OCI-LY3 (cell line): ENCODE measurements at regions not wholly inside any gene's neighbourhood (a gene's known extent, or its start where the extent isn't known, plus 50 kb on each side); places are given as distances from the start of the nearest gene placed in this dataset.

Experiments used
- EZH2phosphoT487 ChIP-seq: fragments of 200-600 bp; shearing (Covaris generic); IDR thresholded peaks from 2 replicates; pipeline ENCODE4 v1.6.1; 2018; ENCODE audit warnings: antibody characterized with exemption, mixed run types, low read depth
- TF ChIP-seq, protein P1 (sequence below): fragments of 200-600, 300-600 bp; sonication (generic); IDR thresholded peaks from 2 replicates; pipeline ENCODE4 v1.5.1; 2014; ENCODE audit warnings: antibody characterized with exemption, low read length, low read depth

DNA sequence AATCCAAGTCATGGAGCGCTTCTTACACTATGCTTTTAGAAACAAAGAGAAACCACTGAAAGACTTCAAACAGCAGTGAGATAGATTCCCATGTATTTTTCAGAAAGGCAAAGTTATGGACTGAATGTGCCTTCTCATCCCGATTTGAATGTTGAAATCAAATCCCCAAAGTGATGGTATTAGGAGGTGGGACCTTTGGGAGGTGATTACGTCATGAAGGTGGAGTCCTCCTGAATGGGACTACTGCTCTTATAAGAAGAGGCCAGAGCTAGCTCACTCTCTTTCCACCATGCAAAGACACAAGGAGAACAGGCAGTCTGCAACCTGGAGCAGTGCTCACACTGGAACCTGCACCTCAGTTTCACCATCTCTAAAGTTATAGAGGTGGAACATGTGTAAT lies 1279.8 kb downstream of the GATA3 start:
- TF ChIP-seq, protein P1, sequence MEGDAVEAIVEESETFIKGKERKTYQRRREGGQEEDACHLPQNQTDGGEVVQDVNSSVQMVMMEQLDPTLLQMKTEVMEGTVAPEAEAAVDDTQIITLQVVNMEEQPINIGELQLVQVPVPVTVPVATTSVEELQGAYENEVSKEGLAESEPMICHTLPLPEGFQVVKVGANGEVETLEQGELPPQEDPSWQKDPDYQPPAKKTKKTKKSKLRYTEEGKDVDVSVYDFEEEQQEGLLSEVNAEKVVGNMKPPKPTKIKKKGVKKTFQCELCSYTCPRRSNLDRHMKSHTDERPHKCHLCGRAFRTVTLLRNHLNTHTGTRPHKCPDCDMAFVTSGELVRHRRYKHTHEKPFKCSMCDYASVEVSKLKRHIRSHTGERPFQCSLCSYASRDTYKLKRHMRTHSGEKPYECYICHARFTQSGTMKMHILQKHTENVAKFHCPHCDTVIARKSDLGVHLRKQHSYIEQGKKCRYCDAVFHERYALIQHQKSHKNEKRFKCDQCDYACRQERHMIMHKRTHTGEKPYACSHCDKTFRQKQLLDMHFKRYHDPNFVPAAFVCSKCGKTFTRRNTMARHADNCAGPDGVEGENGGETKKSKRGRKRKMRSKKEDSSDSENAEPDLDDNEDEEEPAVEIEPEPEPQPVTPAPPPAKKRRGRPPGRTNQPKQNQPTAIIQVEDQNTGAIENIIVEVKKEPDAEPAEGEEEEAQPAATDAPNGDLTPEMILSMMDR: no peak
- TF ChIP-seq EZH2phosphoT487: no peak
